HG02588 (cell line): ENCODE measurements at regions not wholly inside any gene's neighbourhood (a gene's known extent, or its start where the extent isn't known, plus 50 kb on each side); places are given as distances from the start of the nearest gene placed in this dataset.
A peak's percentile ranks its signal among the peaks of the same experiment; 100 is the strongest.
"Not testable (repeated sequence)": the region's sequence is repeated elsewhere in the genome, so short reads cannot be mapped to it uniquely, and the experiment has no call there.

Source experiments
- ATAC-seq: cut with Tn5 transposase; IDR thresholded peaks from one replicate; pipeline ENCODE4 v1.9.1; 2021; ENCODE audit warnings: mild to moderate bottlenecking, moderate library complexity; ENCODE audit not compliant: unreplicated experiment

DNA sequence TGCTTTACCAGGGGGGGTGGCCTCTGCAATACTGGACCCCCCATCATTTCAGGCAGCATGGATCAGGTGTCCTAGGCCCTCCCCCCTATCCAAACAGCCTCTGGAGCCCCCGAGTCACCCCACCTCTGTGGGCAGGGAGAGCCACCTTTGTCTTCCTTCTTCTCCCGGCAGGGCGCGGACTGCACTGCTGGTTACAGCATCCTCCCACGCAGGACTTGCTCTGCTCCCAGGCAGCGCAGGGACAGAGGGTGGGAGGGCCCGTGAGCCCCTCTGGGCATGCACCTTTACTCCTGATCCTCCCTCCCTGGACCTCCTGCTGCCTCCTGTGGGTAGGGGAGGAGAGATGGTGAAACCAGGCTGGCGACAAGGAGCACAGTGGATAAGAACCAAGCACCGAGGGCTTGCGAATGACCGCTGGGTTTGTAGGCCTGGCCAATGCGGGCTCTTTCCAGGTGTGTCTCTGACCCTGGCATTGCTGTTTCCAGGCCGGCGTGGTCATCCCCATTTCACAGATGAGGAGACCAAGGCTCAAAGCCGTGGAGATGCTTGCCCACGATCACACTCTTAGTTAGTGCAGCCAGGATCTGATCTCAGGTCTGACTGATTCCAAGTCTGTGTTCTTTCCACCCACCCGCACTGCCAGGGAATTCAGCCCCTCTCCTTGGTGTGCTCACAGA, 73.6 kb upstream of the TARDBP start:
- no peak for ATAC-seq

DNA sequence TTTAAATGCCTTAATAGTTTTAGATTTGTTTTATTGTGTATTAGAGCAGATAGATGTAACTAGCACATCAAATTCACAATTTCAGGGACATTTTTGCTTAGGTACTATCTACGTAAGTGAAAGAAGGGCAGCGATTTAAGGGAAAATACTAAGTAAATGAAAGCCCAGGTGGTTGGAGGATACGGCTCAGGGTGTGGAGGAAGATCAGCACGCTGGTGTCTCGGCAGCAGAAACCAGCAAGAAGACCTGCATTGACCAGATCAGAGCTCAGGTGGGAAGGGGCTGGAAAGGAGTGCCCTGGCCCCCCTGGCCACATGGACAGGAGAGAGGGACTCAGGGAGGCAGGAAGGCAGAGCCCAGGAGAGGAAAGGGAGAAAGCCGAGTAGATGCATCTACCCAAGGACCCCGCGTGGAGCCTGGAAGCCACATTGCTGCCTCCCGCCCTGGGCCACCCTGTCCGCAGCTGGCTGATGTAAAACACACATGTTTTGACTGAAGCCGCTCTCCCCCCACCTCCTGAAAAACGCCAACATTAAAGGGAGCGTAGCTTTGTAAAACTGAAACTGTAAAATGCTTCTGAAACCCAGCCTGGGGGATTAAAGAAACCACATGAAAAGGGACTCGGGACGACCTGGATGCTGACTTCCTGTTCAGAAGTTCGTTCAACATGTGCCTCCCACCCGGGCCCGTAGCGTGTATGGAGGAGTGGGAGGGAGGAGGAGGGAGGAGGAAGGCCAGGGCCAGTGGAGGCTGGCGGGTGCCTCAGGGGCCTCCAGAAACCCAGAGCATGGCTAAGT, 72.6 kb upstream of the TARDBP start:
- ATAC-seq, result peak; percentile 49

DNA sequence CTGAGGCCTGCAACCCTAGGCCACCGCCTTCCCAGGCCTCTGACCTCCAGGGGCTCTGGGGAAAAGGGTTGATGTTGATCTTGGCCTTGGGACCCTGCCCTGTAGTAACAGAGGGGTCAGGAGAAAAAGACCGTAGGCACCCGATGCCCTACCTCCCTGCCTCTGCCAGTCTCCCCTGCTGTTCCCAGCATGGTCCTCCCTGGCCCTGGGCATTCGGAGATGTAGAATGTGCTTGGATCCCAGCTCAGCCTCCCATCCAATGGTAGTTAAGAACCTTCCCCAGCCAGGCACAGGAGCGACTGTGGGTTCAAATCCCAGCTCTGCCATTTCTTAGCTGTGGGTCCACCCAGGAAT, 72.0 kb upstream of the TARDBP start:
- no peak for ATAC-seq

DNA sequence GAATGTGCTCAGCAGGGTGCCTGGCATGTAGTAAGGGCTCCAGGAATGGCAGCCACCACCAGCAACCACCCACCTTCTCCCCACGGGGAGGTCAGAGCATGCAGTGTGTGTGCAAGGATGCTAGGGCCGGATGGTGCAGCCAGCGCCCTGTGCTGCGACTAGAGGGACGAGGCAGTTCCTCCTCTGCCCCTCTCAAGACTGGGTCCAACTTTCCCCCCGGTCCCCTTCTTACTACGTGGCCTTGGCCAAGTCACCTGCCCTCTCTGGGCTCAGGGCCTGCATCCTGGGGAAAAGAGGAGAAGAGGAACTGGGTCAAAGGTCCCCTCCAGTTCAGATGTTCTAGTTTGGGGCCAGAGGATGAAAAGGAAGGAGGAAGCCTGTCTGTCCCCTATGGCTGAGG, 71.6 kb upstream of the TARDBP start:
- ATAC-seq, result no peak

DNA sequence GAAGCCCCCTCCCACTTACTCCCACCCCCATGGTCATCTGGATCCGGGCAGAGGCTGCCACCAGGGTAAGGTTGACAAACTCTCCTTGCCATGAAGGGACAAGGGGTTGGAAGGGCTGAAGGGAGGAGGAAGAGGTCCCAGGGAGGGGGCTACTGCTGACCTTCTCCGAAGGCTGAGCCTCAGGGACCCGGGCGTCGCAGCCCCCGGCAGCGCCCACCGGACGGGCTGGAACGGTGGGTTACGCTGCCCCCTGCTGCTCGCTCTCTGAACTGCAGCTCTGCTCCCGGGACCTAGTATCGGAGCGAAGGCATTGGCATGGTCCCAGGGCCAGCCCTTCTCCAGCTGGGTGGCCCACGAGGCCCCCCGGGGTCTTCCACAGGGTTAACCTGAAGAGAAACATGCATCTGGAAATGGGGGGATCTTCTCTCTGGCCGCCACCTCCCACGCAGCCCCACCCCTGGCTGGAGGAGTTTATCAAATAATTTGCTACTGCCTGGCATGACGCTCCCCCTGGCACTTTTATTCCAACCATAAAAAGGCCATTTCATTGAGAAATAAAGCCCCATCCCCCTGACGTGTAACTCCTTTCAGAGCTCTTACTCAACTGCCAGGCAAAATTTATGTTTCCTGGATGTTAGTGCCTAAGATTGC, 70.4 kb upstream of the TARDBP start:
- no peak for ATAC-seq

DNA sequence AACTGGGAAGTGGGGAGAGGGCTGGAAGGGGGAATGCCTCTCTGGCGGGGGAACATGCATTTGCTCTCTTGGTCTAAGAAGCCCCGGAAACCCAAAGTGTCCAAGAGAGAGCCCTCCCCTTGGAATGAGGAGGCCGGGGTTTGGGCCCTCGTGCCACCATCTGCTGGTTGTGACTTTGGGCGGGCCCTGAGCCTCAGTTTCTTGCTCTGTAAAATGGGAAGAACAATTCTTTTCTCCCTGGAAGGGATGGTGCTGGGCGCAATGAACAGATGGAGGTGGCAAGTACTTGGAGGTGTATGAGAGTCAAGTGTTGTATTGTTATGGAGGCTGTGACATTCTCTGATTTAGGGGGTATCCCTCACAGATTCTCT, 69.9 kb upstream of the TARDBP start:
- no peak for ATAC-seq

DNA sequence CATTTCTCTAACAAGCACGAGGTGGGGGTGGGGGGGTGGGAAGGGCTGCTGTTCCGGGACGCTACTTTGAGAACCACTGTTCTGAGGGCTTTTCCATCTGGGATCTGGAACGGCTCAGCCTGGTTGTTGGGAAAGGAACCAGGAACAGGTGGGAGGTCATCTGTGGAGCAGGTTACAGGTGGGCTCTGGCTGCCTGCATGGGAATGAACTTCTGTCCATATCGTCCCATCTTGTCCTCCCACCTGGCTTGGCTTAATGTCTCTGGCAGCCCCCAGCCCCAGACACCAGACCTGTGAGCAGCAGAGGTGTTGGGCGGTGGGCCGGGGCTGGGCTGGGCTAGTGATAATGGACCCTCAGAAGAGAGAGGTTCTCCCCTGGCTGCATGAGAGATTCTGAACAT, 69.4 kb upstream of the TARDBP start:
- ATAC-seq, result no peak

DNA sequence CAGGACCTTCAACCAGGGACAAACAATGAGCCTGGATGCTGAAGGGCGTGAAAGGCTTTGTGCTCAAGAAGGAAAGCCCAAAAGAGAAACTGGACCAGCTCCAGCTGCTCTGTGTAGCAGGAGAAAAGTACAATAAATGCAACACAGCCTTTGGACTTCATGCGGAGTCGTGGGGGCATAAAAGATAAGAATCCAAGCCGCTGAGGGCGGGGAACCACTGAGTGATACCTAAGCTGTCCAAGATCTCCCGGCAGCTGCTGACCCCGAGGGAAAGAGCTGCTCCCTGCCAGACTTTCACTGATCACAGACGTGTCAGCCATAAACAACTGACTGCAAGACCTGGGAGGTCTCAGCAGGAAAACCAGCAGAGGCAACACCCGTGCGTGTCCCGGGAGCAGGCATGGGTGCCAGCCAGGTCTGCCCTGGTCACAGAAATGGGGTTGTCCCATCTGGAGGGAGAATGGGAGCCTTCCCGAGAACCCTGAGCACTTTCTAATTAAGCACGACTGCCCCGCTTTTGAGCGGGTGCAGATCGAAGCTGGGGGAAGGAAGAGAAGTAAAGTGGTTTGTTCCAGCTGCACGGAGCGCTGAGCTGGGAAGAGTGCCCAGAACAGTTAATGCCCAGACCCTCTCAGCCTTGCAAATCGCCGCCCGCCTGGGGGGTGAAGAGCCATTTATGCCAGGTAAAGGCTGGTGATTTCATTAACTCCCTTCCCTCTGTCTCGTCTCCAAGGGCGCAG, 68.3 kb upstream of the TARDBP start:
- no peak for ATAC-seq

DNA sequence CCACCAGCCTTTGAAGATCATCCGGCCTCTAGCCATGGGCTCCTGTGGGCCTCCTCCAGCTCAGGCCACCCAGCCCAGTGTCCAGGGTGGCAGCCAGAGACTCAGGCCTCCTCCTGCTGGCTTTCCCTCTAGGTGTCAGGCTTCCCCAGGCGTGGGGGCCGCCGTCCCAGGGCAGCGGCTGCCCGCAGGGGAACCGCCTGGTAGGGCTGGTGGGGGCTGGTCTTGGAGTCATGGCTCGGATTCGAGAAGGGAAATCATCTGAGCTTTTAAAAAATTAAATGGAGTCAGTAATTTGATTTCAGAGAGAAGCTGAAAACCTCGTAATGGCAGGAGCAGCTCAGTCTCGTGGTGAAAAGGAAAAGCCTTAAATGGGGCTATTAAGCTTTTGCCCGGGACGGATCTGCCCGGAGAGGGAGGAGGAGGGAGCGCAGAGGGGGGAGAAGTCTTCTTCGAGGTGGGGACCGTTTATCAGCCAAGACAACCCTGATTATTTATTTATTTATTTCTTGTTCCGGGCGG, 66.4 kb upstream of the TARDBP start:
- no peak for ATAC-seq

DNA sequence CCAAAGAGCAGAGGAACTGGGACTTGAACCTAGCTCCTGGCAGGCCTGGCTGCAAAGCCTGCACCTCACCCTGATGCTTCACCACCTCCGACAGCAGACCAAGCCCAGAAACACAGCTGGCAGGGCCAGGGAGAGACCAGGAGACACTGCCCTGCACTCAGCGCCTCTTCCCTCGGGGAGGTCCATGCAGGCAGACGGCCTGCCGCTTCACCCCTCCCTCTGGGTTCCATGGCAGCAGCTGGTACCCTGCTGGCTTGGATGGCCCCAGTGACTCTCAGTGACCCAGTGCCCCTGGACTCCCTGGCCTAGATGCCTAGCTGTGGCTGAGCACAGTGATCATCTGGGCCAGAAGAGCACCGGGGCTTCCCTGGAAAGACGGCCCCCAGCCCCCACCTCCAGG, 65.3 kb upstream of the TARDBP start:
- ATAC-seq, result no peak

DNA sequence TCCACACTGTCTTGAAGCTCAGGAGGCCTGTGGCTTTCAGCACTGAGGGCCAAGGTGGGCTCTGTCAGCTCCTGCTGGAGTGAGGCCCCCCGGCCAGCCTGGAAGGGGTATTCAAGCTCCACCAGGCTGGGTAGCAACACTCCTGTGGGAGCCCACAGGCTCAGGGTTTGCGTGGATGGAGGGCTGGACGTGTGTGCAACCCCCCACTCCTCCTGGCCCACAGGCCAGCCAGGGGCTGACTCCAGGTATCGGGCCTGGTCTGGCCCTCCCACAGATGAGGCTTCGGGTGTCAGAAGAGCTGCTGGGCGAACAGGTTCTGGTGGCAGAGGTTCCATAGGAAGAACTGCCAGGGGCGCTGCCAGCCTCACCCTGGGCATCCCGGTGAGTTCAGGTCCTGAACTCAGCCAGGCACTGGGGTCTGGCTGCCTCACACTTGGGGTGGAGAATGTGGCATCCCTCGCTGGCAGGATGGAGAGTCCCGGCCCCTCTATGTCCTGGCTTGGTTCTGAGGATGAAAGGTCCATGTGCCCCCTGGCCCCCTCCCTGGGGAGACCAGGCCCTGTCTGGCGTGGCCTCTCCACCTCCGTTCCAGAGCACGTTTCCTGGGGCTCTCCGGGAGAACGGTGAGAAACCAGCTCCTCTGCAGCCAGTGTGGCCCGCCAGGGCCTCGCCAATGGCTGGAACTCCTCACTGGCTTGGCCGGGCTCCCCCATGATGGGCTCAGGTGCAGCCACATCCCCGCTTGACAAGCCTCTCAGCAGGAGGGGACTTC, 64.6 kb upstream of the TARDBP start:
- no peak for ATAC-seq

DNA sequence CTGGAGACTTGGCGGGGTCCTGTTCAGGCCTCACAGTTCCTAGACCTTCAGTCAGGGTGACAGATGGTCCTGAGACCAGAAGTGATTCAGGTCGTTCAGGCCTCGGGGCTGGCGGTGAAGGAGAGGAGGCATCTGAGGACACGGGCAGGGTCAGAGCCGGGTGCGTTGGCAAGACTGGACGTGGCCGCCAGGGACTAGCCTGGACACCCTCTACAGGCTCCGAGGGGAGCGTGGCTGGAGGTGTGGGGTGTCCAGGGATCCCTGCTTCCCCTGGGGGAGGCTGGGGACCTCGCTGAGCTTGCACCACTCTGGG, 64.0 kb upstream of the TARDBP start:
- no peak for ATAC-seq

DNA sequence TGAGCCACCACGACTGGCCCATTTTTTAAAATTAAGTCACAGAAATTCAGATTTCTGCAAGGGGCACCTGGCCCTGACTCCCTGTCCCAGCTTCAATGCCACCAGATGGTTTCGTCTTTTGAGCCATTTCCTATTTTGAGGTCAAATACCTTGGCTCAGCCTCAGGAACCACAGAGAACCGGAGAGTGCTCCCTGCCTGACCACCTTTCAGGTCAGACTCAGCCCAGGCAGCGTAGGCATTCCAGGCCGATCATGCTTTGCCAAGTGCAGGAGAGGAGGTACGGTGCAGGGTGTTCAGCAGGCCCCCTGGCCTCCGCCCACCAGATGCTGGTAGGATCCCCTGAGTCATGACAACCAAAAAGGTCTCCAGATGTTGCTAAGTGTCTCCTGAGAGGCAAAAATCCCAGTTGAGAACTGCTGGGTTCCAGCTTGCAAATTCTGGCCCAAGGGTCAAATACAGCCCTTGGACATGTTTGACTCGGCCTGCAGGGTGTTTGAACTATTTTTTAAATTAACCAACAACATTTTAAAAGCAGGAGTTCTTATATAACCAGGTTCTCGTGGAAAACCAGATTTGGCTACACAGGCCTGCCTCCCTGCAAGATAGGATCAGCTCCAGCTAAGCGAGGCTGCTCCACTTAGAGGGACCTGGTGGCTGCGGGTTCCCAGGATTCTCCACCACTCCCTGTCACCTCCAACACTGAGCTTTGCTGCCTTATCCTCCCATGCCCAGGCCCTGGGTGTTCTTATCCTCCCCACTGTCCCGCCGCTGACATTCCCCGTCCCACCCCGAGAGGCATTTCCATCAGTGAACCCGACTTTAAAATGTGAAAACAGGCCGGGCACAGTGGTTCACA, 61.9 kb upstream of the TARDBP start:
- ATAC-seq, result no peak

DNA sequence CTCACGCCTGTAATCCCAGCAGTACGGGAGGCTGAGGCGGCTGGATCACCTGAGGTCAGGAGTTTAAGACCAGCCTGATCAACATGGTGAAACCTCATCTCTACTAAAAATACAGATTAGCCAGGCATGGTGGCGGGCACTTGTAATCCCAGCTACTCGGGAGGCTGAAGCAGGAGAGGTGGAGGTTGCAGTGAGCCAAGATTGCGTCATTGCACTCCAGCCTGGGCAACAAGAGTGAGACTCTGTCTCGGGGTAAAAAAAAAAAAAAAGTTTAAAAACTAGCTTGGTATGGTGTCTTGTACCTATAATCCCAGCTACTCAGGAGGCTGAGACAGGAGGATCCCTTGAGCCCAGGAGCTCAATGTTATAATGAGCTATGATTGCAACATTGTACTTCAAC, 61.2 kb upstream of the TARDBP start:
- ATAC-seq, result not testable (repeated sequence)

DNA sequence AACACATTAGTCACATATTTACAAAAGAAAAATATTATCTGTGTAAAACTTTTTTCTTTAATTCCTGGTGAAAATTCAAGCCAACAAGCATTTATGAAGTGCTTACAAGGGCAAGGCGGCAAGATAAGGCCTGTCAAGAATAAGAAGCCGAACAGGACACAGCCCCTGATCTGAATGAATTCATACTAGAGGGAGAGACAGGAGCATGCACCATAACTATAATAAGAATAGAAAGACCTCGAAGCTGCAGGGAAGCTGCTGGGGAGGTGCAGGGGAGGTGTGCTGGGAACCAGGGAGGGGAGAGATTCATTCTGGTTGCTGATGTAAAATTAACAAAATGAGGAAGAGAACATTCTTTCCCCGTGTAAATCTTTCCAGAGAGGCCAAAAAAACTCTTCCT, 60.5 kb upstream of the TARDBP start:
- no peak for ATAC-seq

DNA sequence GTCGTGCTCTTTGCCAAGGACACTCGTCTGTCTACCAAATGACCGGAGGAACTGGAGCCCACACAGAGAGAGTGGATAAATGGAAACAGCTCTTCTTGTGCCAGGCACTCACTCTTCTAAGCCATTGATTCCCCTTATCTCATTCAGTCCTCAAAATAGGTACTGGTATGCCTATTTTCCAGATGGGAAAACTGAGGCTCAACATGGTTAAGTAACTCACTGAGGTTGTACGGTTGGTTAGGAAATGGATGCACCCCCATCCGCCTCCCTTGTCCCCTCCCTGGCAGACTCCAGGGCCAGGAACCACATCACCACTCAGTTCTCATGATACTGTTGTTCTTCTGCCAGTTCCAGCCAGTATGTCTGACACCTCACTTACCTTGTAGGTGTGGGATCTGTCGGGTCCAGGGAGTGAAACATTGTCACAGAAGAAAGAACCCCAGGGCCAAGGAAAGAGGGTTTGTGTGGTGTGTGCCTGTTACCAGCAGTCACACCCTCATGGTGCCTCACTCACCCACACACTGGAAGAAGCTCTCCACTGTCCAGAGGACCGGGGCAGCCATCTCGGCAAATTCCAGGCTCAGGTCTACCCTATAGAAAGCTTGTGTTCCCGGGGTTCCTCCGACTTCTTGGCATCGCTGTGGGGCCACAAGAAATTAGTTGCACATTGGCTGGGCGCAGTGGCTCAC, 58.8 kb upstream of the TARDBP start:
- ATAC-seq, result no peak

DNA sequence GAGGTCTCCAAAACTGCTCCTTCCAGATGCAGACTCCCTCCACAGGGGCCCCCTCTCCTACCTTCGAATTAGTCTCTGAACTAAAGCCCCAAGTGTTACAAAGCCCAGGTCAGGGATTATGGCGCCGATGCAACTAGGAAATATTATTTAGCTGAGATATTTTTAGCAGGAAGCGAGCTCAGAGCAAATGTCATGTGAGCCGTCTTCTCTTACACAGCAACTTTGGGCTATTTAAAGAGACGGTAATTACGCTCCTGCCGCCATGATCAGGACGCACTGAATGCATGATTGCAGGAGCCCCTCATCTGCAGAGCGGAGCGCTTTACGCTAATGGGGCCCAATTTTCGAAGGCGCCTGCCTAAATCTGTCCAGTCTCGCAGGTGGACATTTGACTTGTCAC, 55.3 kb upstream of the TARDBP start:
- ATAC-seq, result no peak

DNA sequence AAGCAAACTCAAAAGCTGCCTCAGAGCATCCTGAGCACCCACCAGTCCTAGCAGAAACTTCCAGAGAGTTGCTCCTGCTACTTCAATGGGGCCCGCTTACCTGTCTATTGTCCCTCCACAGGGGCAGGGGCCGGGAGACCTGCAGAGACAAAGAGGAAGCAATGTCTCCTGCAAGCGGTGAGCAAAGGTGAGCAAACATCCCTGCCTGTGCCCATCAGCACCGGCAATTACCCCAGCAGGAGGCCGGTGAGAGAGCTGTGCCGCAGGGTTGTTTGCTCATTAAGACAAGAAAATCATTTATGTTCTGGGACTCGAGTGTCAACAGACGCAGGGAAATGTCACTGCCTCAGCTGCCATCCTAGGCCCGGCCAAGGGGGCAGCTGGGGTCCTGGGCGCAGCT, 53.8 kb upstream of the TARDBP start:
- ATAC-seq, result no peak
